ENCODE measurements at regions not wholly inside any gene's neighbourhood (a gene's known extent, or its start where the extent isn't known, plus 50 kb on each side); places are given as distances from the start of the nearest gene placed in this dataset.

GRCh38 chrX:915427-916229 lies 285.0 kb downstream of the SHOX start:
- no peak overlapping the region for H3K27ac ChIP-seq (ENCODE audit: low read depth)
- TF ChIP-seq REST (IDR thresholded peaks at IDR 0.05; ENCODE audit: unreplicated experiment) (no peak), NANOG (IDR thresholded peaks at IDR 0.05; ENCODE audit: borderline replicate concordance) (no peak), ZNF114 (CRISPR knock-in tag; IDR thresholded peaks at IDR 0.05) (no peak), JUNB (IDR thresholded peaks at IDR 0.05; ENCODE audit: unreplicated experiment) (no peak), CREB1 (CRISPR knock-in tag; IDR thresholded peaks at IDR 0.05; ENCODE audit: low read depth) (no peak), EZH2phosphoT487 (IDR thresholded peaks at IDR 0.05; ENCODE audit: unreplicated experiment) (no peak), CTCF (conservative IDR thresholded peaks at IDR 0.05; ENCODE audit: low read depth in 2 of 2) (no peak), ZNF331 (CRISPR knock-in tag; IDR thresholded peaks at IDR 0.05; ENCODE audit: low read depth) (no peak), EZH2 (IDR thresholded peaks at IDR 0.05; ENCODE audit: low read depth, unreplicated experiment) (no peak), POLR2AphosphoS5 (IDR thresholded peaks at IDR 0.05; ENCODE audit: low read depth) (no peak), STAT1 (IDR thresholded peaks at IDR 0.05; ENCODE audit: unreplicated experiment) (no peak)
- TF ChIP-seq, protein P1, sequence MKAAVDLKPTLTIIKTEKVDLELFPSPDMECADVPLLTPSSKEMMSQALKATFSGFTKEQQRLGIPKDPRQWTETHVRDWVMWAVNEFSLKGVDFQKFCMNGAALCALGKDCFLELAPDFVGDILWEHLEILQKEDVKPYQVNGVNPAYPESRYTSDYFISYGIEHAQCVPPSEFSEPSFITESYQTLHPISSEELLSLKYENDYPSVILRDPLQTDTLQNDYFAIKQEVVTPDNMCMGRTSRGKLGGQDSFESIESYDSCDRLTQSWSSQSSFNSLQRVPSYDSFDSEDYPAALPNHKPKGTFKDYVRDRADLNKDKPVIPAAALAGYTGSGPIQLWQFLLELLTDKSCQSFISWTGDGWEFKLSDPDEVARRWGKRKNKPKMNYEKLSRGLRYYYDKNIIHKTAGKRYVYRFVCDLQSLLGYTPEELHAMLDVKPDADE (IDR thresholded peaks at IDR 0.05): no peak
- TF ChIP-seq, protein P2, sequence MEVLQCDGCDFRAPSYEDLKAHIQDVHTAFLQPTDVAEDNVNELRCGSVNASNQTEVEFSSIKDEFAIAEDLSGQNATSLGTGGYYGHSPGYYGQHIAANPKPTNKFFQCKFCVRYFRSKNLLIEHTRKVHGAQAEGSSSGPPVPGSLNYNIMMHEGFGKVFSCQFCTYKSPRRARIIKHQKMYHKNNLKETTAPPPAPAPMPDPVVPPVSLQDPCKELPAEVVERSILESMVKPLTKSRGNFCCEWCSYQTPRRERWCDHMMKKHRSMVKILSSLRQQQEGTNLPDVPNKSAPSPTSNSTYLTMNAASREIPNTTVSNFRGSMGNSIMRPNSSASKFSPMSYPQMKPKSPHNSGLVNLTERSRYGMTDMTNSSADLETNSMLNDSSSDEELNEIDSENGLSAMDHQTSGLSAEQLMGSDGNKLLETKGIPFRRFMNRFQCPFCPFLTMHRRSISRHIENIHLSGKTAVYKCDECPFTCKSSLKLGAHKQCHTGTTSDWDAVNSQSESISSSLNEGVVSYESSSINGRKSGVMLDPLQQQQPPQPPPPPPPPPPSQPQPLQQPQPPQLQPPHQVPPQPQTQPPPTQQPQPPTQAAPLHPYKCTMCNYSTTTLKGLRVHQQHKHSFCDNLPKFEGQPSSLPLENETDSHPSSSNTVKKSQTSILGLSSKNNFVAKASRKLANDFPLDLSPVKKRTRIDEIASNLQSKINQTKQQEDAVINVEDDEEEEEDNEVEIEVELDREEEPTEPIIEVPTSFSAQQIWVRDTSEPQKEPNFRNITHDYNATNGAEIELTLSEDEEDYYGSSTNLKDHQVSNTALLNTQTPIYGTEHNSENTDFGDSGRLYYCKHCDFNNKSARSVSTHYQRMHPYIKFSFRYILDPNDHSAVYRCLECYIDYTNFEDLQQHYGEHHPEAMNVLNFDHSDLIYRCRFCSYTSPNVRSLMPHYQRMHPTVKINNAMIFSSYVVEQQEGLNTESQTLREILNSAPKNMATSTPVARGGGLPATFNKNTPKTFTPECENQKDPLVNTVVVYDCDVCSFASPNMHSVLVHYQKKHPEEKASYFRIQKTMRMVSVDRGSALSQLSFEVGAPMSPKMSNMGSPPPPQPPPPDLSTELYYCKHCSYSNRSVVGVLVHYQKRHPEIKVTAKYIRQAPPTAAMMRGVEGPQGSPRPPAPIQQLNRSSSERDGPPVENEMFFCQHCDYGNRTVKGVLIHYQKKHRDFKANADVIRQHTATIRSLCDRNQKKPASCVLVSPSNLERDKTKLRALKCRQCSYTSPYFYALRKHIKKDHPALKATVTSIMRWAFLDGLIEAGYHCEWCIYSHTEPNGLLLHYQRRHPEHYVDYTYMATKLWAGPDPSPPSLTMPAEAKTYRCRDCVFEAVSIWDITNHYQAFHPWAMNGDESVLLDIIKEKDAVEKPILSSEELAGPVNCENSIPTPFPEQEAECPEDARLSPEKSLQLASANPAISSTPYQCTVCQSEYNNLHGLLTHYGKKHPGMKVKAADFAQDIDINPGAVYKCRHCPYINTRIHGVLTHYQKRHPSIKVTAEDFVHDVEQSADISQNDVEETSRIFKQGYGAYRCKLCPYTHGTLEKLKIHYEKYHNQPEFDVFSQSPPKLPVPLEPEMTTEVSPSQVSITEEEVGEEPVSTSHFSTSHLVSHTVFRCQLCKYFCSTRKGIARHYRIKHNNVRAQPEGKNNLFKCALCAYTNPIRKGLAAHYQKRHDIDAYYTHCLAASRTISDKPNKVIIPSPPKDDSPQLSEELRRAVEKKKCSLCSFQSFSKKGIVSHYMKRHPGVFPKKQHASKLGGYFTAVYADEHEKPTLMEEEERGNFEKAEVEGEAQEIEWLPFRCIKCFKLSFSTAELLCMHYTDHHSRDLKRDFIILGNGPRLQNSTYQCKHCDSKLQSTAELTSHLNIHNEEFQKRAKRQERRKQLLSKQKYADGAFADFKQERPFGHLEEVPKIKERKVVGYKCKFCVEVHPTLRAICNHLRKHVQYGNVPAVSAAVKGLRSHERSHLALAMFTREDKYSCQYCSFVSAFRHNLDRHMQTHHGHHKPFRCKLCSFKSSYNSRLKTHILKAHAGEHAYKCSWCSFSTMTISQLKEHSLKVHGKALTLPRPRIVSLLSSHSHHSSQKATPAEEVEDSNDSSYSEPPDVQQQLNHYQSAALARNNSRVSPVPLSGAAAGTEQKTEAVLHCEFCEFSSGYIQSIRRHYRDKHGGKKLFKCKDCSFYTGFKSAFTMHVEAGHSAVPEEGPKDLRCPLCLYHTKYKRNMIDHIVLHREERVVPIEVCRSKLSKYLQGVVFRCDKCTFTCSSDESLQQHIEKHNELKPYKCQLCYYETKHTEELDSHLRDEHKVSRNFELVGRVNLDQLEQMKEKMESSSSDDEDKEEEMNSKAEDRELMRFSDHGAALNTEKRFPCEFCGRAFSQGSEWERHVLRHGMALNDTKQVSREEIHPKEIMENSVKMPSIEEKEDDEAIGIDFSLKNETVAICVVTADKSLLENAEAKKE (CRISPR knock-in tag; IDR thresholded peaks at IDR 0.05): no peak
- H3K9me2 ChIP-seq (ENCODE audit: insufficient read depth): no peaks in the 10 kb centered on the region
- Mint-ChIP-seq H3K36me3 (ENCODE audit: low read depth) (peaks cover 22% of the 10 kb centered on the region), H3K9me3 (peaks cover 72% of the 10 kb centered on the region), H3K27ac (no peak overlapping the region), H3K4me3 (no peak overlapping the region), H3K4me1 (no peaks in the 10 kb centered on the region), H3K27me3 (ENCODE audit: insufficient read depth, low read depth, poor library complexity) (peaks cover 5% of the 10 kb centered on the region)
- no peak overlapping the region for H3K4me3 ChIP-seq
- H2AFZ ChIP-seq: no peak overlapping the region
- H3F3A ChIP-seq (replicated peaks; ENCODE audit: low read depth): no peaks in the 10 kb centered on the region
- no peaks in the 10 kb centered on the region for H4K20me1 ChIP-seq (replicated peaks; ENCODE audit: insufficient read depth)
- DNase-seq (ENCODE audit: low spot score): no peak
- H3K27me3 ChIP-seq (ENCODE audit: insufficient read depth): no peaks in the 10 kb centered on the region
- H3K79me2 ChIP-seq (replicated peaks; ENCODE audit: insufficient read depth): no peaks in the 10 kb centered on the region
- H3K36me3 ChIP-seq (ENCODE audit: insufficient read depth): no peaks in the 10 kb centered on the region
- ATAC-seq: no peak
- no peaks in the 10 kb centered on the region for H3K4me1 ChIP-seq (ENCODE audit: insufficient read depth)
- H3K4me2 ChIP-seq: no peak overlapping the region

All from GM23338 (cell line).